NCI-H1930 (cell line): ENCODE measurements at regions not wholly inside any gene's neighbourhood (a gene's known extent, or its start where the extent isn't known, plus 50 kb on each side); places are given as distances from the start of the nearest gene placed in this dataset.
"Not testable (repeated sequence)": the region's sequence is repeated elsewhere in the genome, so short reads cannot be mapped to it uniquely, and the experiment has no call there.

Source experiments
- DNase-seq, 2 experiments: peaks; one replicate each; lab custom pipeline; 2025; lab: John Stamatoyannopoulos, UW

GRCh38 chr15:38128341-38128781 is 124.3 kb upstream of the SPRED1 start:
- no peak for DNase-seq

DNA sequence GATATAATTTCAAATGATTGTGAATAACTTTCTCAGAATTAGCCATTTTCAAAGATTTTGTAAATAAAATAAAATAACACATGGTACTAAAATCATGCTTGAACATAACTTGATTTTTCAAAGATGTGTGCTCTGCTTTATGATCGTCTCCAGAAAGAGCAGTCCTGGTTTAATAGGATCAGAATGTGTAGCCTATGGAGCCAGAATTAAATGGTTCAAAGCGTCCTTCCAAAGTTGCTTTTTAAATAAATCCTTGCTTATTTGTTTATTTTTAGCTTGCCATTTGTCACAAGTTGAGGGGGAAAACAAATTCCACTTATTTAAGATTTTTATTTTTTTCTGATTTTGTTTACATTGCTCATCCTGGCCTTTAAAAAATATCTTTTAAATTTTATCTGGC is 123.7 kb upstream of the SPRED1 start:
- DNase-seq, result no peak

DNA sequence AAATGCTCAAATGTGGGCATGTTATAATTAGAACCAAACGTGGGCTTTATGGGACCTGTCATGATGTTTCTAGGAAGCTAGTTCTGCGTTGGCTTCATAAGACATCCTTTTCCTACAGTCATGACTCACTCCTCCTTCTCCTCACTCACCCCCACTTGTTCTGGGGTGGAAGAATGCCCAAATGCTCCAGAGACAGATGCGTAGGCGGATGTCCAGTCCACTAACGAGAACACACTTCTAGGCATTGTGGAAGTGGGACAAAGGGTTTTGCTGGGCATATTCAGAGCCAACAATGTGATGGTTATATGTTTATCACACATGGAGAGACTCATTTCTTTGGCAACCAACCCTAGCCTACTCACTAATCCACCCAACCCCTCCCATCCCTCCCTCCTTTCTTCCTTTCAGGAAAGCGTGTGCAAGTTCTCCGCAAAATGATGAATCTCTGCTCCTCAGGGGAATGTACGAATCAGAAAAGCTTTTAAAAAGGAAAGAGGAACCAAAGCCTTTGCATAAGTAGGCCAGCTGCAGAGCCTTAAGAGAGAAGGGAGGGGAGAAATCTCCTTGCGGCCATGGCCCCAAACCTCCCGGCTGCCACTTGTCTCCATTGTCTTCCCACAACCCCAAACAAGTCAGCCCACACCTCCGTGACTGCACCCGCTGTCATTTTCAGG is 123.0 kb upstream of the SPRED1 start:
- no peak for DNase-seq

GRCh38 chr15:38130205-38130567 is 122.5 kb upstream of the SPRED1 start:
- DNase-seq, result no peak

DNA sequence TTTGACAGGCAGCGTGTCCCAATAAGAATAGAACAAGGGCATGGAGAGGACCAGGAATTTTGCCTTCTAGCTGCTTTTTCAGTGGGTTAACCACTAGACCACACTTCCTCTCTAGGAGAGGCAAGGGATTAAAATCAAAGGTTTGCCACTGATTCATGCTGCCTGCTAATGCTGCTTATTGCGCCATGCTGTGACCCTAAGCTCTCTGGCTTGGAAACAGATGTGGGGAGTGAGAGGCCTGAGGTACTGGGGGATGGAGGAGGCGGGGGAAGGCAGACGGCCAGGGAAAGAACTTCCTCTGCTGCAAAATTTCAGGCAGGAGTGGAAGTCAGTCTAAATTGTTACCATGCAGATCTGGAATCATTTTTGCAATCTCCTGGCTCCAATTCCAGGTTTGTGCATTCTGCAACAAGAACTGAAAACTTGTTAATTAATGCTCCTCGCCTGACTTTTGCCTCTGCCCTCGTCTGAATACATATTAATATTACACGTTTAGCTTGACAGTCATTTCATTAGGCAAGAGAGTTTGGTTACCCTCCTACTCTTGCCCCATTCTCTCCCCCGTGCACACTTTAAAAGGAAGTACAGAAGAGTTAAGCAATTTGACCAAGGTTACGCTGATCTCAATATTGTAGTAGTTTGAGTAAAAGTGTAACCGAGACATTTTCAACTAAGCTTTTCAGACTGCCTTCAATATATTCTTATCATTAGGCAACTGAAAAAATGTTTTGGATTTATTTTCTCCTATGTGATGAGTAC is 121.7 kb upstream of the SPRED1 start:
- no peak for DNase-seq

DNA sequence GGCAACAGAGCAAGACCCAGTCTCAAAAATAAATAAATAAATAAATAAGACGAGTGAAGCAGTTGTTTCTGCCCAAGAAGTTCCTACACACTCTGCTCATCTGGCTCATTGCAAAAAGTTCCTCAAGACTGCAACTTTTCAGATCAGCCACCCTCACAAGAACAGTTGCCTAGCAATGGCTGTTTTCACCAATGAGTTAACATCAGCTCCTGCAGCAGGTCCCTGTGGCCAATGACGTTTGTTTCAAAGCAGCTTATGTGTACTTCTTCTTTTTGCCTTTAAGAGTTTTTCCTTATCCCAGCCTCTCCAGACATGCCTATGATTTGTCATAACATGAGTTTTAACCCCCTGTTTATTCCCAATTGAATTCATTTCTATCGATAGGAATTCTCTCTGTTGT is 118.4 kb upstream of the SPRED1 start:
- no peak for DNase-seq

DNA sequence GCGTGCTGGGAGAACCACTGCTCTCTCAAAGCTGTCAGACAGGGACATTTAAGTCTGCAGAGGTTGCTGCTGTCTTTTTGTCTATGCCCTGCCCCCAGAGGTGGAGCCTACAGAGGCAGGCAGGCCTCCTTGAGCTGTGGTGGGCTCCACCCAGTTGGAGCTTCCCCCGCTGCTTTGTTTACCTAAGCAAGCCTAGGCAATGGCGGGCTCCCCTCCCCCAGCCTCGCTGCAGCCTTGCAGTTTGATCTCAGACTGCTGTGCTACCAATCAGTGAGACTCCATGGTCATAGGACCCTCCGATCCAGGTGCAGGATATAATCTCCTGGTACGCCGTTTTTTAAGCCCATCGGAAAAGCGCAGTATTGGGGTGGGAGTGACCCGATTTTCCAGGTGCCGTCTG is 110.4 kb upstream of the SPRED1 start:
- not testable (repeated sequence) for DNase-seq

DNA sequence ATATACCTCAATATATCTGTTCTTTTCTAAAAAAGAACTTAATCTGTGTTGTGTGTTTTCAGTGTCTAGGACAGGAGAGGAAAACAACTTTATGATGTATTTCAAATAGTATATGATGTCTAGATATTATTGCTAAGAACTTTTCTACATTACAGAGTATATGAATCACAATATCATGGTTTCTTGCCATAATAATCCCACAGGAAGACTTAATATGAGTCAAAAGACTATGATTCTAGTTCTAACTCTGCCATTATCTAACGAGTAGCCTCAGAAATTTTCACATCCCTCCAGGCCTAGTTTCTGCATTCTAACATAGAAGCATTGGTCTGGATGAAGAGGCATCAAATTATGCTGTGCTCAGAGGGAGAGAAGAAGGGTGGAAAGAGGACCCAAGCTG is 107.7 kb upstream of the SPRED1 start:
- no peak for DNase-seq

GRCh38 chr15:38145651-38146111 is 107.0 kb upstream of the SPRED1 start:
- DNase-seq, result no peak

GRCh38 chr15:38147246-38147645 is 105.4 kb upstream of the SPRED1 start:
- DNase-seq, result no peak

- DNase-seq, result no peak
Measured at GRCh38 chr15:38148471-38148870, 104.2 kb upstream of the SPRED1 start.

GRCh38 chr15:38149315-38149714 is 103.3 kb upstream of the SPRED1 start:
- DNase-seq, result no peak

GRCh38 chr15:38150148-38150547 is 102.5 kb upstream of the SPRED1 start:
- no peak for DNase-seq

DNA sequence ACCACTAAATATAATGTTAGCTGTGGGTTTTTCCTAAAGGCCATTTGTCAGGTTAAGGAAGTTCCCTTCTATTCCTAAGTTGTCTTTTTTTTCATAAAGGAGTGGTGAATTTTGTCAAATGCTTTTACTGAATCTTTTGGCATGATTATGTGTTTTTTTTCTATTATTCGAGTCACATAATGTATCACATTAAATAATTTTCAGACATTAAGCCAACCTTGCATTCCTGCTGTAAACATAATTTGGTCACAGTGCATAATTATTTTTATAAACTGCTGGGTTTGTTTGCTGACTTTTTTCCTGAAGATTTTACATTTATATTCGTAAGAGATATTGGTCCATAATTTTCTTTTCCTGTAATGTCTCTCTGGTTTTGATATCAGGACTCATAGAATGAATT is 101.8 kb upstream of the SPRED1 start:
- no peak for DNase-seq

- DNase-seq, result no peak
Measured at GRCh38 chr15:38153781-38154180, 98.9 kb upstream of the SPRED1 start.

GRCh38 chr15:38154255-38154654 is 98.4 kb upstream of the SPRED1 start:
- DNase-seq, result no peak

- DNase-seq, result no peak
Measured at GRCh38 chr15:38154837-38155236, 97.8 kb upstream of the SPRED1 start.

GRCh38 chr15:38163658-38164057 is 89.0 kb upstream of the SPRED1 start:
- DNase-seq, result no peak

DNA sequence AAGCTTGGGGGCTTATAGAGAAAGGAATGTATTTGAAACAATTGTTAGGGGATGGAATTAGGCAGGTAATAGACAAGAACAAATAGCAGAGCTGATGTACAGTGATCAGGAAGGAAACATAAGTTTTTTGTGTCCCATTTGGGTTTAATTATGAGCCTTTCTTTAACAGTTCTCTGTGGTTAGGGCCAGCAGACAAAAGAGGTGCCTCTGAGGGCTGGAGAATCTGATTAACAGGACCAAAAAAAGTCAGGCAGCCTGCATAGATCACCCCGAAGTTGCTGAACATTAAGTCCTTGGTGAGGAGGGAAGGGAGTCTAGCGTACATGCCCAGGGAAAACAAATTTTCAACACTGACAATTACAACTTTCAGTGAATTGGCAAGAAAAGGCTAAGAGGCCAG is 88.6 kb upstream of the SPRED1 start:
- no peak for DNase-seq

GRCh38 chr15:38164507-38164906 is 88.1 kb upstream of the SPRED1 start:
- DNase-seq, result no peak

GRCh38 chr15:38168467-38169070 is 84.1 kb upstream of the SPRED1 start:
- DNase-seq, result no peak

GRCh38 chr15:38171973-38172372 is 80.7 kb upstream of the SPRED1 start:
- no peak for DNase-seq

- no peak for DNase-seq
Measured at GRCh38 chr15:38174691-38175090, 77.9 kb upstream of the SPRED1 start.
